ENCODE measurements at regions not wholly inside any gene's neighbourhood (a gene's known extent, or its start where the extent isn't known, plus 50 kb on each side); places are given as distances from the start of the nearest gene placed in this dataset.

DNA sequence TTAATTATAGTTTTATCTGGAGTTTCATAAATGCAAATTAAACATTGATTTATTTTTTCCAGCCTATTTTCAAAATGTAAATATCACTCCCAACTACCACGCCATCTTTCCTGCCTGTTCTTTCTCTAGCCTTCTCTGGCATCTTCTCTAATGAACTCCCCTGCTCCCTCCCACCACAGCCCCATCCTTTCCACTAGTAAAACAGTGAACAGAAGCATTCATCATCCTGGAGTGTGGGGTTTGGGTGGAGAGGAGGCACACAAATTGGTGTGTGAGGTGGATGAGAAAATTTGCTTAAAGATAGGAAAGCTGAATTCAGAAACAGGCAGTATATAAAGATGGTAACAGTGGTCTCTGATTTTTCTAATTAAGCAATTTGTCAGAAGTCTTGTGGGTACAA, 479.4 kb downstream of the ARL4A start:
- Histone ChIP-seq H3K27me3 (no peaks in the 10 kb centered on the region), H3K9me3 (no peaks in the 10 kb centered on the region), H3K27ac (no peak overlapping the region), H3K4me1 (no peaks in the 10 kb centered on the region), H3K4me3 (no peak overlapping the region), H3K36me3 (no peaks in the 10 kb centered on the region)
- DNase-seq (no peak), ATAC-seq (no peak)
- TF ChIP-seq POLR2A (IDR thresholded peaks at IDR 0.05): no peak
- TF ChIP-seq, protein P1, sequence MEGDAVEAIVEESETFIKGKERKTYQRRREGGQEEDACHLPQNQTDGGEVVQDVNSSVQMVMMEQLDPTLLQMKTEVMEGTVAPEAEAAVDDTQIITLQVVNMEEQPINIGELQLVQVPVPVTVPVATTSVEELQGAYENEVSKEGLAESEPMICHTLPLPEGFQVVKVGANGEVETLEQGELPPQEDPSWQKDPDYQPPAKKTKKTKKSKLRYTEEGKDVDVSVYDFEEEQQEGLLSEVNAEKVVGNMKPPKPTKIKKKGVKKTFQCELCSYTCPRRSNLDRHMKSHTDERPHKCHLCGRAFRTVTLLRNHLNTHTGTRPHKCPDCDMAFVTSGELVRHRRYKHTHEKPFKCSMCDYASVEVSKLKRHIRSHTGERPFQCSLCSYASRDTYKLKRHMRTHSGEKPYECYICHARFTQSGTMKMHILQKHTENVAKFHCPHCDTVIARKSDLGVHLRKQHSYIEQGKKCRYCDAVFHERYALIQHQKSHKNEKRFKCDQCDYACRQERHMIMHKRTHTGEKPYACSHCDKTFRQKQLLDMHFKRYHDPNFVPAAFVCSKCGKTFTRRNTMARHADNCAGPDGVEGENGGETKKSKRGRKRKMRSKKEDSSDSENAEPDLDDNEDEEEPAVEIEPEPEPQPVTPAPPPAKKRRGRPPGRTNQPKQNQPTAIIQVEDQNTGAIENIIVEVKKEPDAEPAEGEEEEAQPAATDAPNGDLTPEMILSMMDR (IDR thresholded peaks at IDR 0.05): no peak
- WGBS, 4 donors: 91 to 97% (median 93%) methylated on average over 1 of the region's 1 CpG
- intact Hi-C loops (cut with DNase I): no loop called here

DNA sequence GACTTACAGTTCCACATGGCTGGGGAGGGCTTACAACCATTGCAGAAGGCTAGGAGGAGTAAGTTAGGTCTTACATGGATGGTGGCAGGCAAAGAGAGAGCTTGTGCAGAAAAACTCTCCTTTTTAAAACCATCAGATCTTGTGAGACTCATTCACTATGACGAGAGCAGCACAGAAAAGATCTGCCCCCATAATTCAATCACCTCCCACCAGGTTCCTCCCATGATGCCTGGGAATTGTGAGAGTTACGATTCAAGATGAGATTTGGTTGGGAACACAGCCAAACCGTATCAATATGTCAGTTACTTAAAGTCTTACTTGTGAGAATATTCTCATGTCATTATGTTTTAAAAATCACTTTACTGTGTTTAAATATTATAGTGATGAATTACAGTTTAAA, 481.9 kb downstream of the ARL4A start:
- Histone ChIP-seq H3K4me3 (no peak overlapping the region), H3K36me3 (no peaks in the 10 kb centered on the region), H3K9me3 (no peaks in the 10 kb centered on the region), H3K4me1 (no peaks in the 10 kb centered on the region), H3K27ac (no peak overlapping the region), H3K27me3 (no peaks in the 10 kb centered on the region)
- intact Hi-C loops (cut with DNase I): no loop called here
- no peak for ATAC-seq
- WGBS, 4 donors: 70 to 83% (median 78%) methylated on average over 3 of the region's 3 CpGs
- TF ChIP-seq POLR2A (IDR thresholded peaks at IDR 0.05): no peak
- TF ChIP-seq, protein P1 (IDR thresholded peaks at IDR 0.05): no peak
- no peak for DNase-seq

DNA sequence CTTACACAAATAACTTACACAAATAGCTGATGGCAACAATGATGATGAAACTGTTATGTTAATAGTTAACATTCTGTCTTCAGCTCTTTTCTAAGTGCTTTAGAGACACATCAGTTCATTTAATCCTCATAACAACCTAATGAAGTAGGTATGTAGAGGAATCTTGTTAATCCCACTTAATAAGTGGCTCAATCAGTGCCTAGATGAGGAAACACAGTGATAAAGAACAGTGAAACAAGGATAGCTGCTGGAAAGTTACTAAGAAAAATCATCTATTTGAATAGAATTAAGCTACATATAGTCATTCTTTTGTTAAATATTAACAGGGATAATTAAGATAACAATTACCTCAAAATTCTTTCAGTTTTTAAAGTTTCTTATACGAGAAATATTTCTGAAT, 487.6 kb downstream of the ARL4A start:
- TF ChIP-seq POLR2A (IDR thresholded peaks at IDR 0.05): no peak
- TF ChIP-seq, protein P1 (IDR thresholded peaks at IDR 0.05): no peak
- ATAC-seq (no peak), DNase-seq (no peak)
- intact Hi-C loops (cut with DNase I): loop anchor here in 4 of 10 donors (5.0 to 10.0 kb wide), 4 partner anchors 488 to 540 kb away; partner anchors contain the start of gene ARL4A (in 3 of the 4)
- Histone ChIP-seq H3K27me3 (no peaks in the 10 kb centered on the region), H3K36me3 (no peaks in the 10 kb centered on the region), H3K27ac (no peak overlapping the region), H3K4me3 (no peak overlapping the region), H3K9me3 (no peaks in the 10 kb centered on the region), H3K4me1 (no peaks in the 10 kb centered on the region)
- 78 to 91% (median 85%) methylated on average over 1 of the region's 1 CpG for WGBS, 4 donors

DNA sequence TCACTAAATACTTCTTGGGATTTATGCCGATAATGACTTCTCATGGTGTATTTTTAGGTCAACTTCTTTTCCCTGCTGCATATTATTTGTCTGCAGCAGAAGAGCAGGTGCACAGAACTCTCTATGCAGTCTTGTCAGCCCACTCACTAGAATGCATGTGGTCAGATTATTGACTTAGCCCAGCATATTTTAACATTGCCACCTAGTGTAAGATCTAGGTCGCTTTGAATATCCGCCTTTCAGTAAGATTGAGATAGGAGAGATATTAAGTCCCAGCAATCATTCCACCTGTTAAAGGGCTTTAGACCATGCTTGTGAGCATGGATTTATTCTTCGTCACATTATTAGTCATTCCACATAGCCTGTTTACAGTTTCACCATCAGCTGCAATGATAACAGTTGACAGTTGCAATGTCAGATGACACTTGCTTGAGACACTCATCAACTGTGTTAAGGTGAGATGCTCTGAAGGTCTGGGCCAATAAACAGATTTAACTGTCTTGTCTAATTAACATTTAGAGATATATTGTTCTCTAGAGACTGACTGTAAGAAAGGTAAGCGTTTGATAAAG, 491.7 kb downstream of the ARL4A start:
- H3K4me3 ChIP-seq: no peak overlapping the region
- intact Hi-C loops (cut with DNase I): loop anchor here in 5 of 10 donors (2.0 to 10.0 kb wide), 6 partner anchors 492 to 544 kb away; partner anchors contain the start of gene ARL4A (in 4 of the 5)
- ATAC-seq (peak in 3 of 4 donors; percentile 45 to 66 (median 57)), DNase-seq (no peak)
- no peak overlapping the region for H3K27ac ChIP-seq
- H3K36me3 ChIP-seq: no peaks in the 10 kb centered on the region
- H3K4me1 ChIP-seq: peaks cover 0 to 9% (median 0%) of the 10 kb centered on the region in 12 donors
- WGBS, 4 donors: 52 to 63% (median 54%) methylated on average over 5 of the region's 5 CpGs
- no peaks in the 10 kb centered on the region for H3K27me3 ChIP-seq
- H3K9me3 ChIP-seq: no peaks in the 10 kb centered on the region
- TF ChIP-seq, protein P1 (IDR thresholded peaks at IDR 0.05): peak in 9 of 12 donors; percentile 9 to 52 (median 39)
- TF ChIP-seq POLR2A (IDR thresholded peaks at IDR 0.05): no peak

Data from heart left ventricle (tissue), 16 donors.